ENCODE measurements at regions not wholly inside any gene's neighbourhood (a gene's known extent, or its start where the extent isn't known, plus 50 kb on each side); places are given as distances from the start of the nearest gene placed in this dataset.

DNA sequence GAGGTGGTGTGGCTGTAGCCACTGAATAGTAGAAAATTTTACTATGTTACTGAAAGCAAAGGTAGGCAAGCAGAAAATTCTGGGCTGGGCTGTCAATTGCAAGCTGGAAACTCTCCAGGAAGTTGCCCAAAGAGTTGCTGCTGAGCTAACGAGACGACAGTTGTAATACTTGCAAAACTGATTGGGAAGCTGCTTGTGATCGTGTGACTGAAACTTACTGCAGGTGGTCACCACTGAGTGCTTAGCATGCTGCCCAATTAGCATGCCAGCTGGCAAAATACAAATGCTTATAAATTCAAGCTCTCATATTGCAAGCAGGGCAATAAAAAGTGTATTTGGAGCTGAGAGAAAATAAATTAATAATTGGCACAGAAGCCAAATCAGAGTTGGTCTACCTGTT lies 758.5 kb upstream of the EDIL3 start:
- Histone ChIP-seq H2BK5ac (ENCODE audit: insufficient read length, low read length) (no peak overlapping the region), H3K4me1 (ENCODE audit: insufficient read depth, low read length) (no peaks in the 10 kb centered on the region), H2BK15ac (ENCODE audit: low read depth, low read length) (no peak overlapping the region), H3K9ac (ENCODE audit: extremely low read depth, insufficient read length, low read length) (no peak overlapping the region), H2AFZ (ENCODE audit: low read length) (peak overlapping the region; percentile 62), H2BK12ac (ENCODE audit: insufficient read length, low read depth, low read length) (no peak overlapping the region), H3K27ac (ENCODE audit: insufficient read length, low read depth, low read length) (no peak overlapping the region), H3K4ac (ENCODE audit: low read depth, low read length) (no peak overlapping the region), H4K5ac (ENCODE audit: insufficient read length, low read depth, low read length) (no peak overlapping the region), H4K8ac (replicated peaks; ENCODE audit: insufficient read length, low read depth, low read length) (no peak overlapping the region), H3K23me2 (ENCODE audit: insufficient read length, low read depth, low read length, poor library complexity, severe bottlenecking) (no peaks in the 10 kb centered on the region), H4K91ac (ENCODE audit: insufficient read length, low read depth, low read length) (no peak overlapping the region), H3K79me1 (ENCODE audit: insufficient read depth, low read depth, low read length, poor library complexity, severe bottlenecking) (no peaks in the 10 kb centered on the region), H3K79me2 (ENCODE audit: insufficient read depth, low read length) (no peaks in the 10 kb centered on the region), H3K23ac (ENCODE audit: insufficient read length, low read depth, low read length) (no peak overlapping the region), H3T11ph (ENCODE audit: low read length) (no peak overlapping the region), H2BK120ac (ENCODE audit: low read depth, low read length, poor library complexity, severe bottlenecking) (no peak overlapping the region), H3K14ac (ENCODE audit: insufficient read depth, low read length) (no peak overlapping the region), H4K20me1 (ENCODE audit: control insufficient read depth, insufficient read depth, insufficient read length) (no peaks in the 10 kb centered on the region), H3K56ac (ENCODE audit: insufficient read length, low read depth, low read length) (no peak overlapping the region), H3K18ac (ENCODE audit: insufficient read length, low read depth, low read length) (no peak overlapping the region), H3K9me3 (ENCODE audit: control insufficient read depth, low read depth, low read length) (no peaks in the 10 kb centered on the region), H3K4me2 (ENCODE audit: insufficient read depth, insufficient read length, low read length) (no peak overlapping the region), H2BK20ac (ENCODE audit: low read depth, low read length, poor library complexity, severe bottlenecking) (no peak overlapping the region), H3K27me3 (ENCODE audit: insufficient read depth, low read length) (no peaks in the 10 kb centered on the region), H2AK5ac (ENCODE audit: insufficient read length, low read length) (no peak overlapping the region)
- Mint-ChIP-seq H3K27me3 (ENCODE audit: low read depth) (no peaks in the 10 kb centered on the region), H3K9me3 (no peaks in the 10 kb centered on the region), H3K36me3 (ENCODE audit: insufficient read depth in 1 of 3, low read depth in 3 of 3) (no peaks in the 10 kb centered on the region), H3K4me3 (no peak overlapping the region), H3K27ac (no peak overlapping the region; a peak in 1 of 7 replicates), H3K4me1 (peaks cover 0 to 4% of the 10 kb centered on the region in 2 experiments; a peak in 2 of 4 replicates)
- WGBS (ENCODE audit: extremely low coverage, insufficient read length, low lambda C conversion rate), result no CpG with 5 or more reads among the region's 3 CpGs
- no peak for DNase-seq
- no peak for TF ChIP-seq CTCF (conservative IDR thresholded peaks at IDR 0.05)

Measured in H9 (cell line).